ENCODE measurements at regions not wholly inside any gene's neighbourhood (a gene's known extent, or its start where the extent isn't known, plus 50 kb on each side); places are given as distances from the start of the nearest gene placed in this dataset.
"Not testable (repeated sequence)": the region's sequence is repeated elsewhere in the genome, so short reads cannot be mapped to it uniquely, and the experiment has no call there.

DNA sequence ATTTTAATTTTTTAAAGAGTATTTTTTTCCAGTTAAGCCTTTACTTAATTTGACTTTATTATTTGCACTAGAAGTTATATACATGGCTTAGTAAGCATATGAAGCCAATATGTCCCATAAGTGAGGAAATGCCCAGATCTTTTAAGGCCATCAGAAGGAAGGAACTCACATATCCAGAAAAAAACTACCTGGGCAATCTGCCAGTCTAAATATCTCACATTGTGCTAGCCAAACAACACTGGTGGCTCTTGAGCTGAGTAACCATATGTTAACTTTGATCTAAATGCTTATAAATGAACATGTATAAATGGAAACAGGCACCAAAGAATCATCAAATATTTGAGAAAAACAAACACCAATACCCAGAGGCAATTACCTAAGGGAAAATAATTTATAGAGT is 138.6 kb upstream of the APOOL start:
- peak in 1 of 2 experiments; percentile 33 for DNase-seq

DNA sequence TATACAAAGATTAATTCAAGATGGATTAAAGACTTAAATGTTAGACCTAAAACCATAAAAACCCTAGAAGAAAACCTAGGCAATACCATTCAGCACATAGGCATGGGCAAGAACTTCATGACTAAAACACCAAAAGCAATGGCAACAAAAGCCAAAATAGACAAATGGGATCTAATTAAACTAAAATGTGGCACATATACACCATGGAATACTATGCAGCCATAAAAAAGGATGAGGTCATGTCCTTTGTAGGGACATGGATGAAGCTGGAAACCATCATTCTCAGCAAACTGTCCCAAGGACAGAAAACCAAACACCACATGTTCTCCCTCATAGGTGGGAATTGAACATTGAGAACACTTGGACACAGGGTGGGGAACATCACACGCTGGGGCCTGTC is 133.4 kb upstream of the APOOL start:
- DNase-seq: not testable (repeated sequence)

DNA sequence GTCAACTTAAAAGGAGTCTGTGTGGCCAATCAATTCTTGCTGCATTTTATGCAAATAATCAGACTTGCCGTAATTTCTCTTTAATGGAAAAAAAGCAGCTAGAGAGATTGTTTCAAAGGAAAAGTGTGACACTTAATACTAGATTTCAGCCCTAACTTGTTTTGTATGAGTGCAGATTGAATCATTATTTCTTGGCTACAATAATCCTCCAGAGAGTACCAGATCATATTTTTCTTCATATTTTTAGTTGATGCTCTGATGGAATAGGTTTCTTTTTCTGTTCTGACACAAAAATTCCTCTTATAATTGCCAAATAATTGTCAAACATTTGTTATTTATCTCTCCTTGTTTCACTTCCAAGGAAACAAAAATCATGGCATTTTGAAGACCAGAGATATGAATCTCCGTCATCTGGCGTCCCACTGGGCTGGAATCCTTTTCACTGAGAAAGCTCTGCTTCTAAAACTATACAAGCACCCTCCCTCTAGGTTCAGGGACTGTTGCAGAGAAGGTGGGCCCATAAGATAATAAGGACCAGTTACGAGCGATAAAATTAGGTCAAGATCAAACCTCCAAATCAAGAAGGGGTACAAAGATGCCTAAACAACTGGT is 131.4 kb upstream of the APOOL start:
- not testable (repeated sequence) for DNase-seq

DNA sequence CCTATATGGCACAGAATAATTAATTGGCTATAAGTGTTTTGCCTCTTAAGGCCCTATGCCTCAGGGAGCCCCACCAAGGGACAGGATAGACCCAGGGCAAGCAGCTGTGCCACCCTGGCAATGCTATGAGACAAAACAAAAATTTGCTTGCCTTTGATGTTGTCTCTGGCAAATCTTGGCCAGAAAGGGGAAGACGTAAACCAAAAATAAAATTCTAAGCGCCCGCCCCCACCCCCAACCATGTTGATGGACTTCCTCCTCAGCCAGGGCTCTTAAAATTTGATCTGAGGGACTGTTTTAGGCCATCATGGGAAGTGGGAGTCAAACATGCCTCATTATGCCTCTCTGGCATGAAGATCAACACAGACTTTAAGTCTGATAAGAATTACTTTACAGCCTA is 130.5 kb upstream of the APOOL start:
- DNase-seq: no peak

DNA sequence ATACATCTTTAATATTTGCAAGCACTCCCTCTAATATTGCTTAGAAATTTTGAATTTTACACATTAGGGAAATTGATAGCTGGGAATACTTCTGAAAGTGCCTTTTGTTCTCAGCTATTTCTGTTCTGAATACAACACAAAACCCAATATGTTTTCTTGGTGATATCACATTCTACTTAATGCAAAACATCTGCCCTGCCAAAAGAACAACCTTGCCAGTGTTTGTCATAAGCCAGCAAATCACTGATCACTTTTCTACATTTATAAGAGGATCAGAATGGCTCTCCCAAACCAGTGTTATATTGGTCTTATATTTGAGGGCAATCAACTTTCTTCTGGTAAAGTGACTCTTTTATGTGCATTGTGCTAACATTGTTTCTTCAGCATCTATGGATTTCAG is 126.8 kb upstream of the APOOL start:
- DNase-seq: no peak

DNA sequence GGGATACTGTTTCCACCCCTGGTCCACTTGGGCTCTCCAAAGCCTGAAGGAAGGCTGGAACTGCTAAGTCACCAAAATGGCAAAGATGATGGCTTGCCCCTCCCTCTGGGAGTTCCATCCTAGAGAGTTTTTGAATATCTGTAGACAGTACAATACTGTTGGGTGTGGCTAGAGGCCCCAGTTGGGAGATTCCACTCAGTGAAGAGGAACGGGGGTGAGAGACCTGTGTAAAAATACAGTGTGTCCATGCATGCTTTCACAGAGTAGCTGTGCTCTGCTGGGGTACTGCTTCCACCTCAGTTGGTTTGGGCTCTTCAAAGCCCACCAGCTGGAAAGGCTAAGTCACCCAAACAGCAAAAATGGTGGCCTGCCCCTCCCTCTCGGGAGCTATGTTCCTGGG is 109.8 kb upstream of the APOOL start:
- no peak for DNase-seq

DNA sequence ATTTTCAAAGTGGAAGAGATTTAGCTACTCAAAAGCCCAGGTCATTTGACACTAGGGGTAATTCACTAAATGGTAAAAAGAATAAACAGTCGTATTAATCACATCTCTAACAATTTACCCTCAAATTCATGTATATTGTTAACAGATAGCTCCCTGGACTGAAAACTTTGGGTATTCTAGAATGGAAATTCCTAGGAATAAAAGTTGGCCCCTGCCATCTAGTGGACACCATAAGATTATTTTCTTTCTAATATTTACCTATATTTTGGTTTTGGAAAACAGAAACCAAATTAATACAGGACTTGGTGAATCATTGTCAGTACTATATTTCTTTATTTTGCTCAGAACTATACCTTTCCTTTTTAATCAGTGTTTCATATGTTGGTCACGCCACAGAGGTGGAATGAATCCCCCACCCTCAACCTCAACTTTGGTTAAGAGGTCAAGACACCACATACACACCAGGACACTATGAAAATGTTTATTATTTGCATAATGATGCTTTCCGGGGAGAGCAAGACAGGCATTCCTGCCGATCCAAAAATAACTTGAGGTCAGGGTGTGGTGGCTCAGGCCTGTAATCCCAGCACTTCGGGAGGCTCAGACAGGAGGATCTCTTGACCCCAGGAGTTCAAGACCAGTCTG is 96.2 kb upstream of the APOOL start:
- peak in 1 of 2 experiments; percentile 21 for DNase-seq

DNA sequence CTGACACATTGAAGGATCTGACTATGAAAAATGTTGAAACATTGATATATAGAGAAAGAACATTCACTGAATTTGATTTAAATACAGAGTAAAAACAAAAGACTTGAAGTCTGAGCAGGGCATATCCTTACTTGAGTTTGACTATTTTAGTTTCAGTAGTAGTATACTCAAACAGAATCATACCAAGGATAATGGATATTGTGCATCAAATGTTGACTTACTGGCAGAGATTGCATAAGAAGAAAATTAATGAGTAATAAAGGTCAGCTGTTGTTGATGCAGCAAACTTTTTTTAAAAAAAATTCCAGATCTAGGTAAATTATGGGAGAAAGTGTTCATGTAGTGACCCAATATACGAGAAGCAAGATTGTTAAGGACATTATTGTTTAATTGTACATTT is 94.5 kb upstream of the APOOL start:
- no peak for DNase-seq

DNA sequence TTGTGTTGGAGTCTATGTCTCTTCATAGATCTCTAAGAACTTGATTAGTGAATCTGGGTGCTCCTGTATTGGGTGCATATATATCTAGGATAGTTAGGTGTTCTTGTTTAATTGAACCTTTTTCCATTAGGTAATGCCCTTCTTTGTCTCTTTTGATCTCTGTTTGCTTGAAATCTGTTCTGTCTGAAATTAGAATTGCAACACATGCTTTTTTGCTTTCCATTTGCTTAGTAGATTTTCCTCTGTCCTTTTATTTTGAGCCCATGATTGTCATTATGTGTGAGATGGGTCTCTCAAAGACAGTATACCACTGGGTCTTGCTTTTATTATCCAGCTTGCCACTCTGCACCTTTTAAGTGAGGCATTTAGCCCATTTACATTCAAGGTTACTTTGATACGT is 79.1 kb upstream of the APOOL start:
- no peak for DNase-seq

DNA sequence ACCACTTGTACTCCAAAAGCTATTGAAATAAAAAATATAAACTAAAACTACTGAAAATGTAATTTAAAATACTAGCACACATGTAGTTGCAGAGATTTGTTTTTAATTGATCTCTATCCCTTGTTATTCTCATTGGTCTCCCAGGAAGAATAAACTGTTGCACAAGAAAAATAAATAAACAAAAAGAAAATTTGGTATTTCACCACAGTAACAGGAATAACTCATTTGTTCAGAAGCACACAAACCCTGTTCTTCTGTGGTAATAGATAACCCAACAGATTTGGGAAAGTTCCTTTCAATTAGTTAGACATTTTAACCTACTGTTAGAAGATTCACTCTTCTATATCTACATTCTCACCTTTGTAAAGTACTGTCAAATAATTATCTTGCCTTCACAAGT is 70.9 kb upstream of the APOOL start:
- no peak for DNase-seq

DNA sequence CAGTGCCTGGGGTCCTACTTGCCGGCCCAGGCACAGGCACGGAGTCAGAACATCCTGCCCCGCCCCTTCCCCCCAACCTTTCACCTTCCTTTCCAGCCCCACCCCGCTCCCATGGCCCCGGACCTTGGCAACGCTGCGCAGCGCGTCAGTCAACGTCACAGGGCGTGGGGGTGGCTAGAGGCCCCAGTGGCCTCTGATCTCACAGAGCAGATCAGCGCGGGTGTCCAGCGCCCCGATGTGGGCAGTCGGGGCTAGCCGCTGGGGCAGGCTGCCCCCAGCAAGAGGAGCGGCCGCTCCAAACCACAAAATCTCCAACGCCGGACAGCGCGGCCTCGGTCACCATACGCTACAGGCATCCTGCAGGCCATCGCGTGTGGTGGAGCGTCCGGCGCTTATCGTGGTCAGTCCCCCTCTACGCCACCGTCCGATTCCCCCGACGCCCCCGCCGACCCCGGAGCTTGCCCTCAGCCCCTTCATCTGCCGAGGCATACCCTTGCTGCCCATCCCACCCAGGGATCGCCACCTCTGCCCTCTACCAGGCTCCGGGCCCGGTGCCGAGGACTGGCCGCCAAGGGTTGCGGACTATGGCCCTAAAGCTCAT is 69.6 kb upstream of the APOOL start:
- no peak for DNase-seq

Measured in NCI-H524 (cell line).